Fibroblast of skin of right biceps (primary cell): ENCODE measurements at regions not wholly inside any gene's neighbourhood (a gene's known extent, or its start where the extent isn't known, plus 50 kb on each side); places are given as distances from the start of the nearest gene placed in this dataset.

Source experiments
- DNase-seq: peaks from one replicate; pipeline ENCODE4 v3.0.0-alpha.2; 2013

GRCh38 chr5:175236176-175236575 is 207.8 kb downstream of the DRD1 start:
- DNase-seq = no peak

DNA sequence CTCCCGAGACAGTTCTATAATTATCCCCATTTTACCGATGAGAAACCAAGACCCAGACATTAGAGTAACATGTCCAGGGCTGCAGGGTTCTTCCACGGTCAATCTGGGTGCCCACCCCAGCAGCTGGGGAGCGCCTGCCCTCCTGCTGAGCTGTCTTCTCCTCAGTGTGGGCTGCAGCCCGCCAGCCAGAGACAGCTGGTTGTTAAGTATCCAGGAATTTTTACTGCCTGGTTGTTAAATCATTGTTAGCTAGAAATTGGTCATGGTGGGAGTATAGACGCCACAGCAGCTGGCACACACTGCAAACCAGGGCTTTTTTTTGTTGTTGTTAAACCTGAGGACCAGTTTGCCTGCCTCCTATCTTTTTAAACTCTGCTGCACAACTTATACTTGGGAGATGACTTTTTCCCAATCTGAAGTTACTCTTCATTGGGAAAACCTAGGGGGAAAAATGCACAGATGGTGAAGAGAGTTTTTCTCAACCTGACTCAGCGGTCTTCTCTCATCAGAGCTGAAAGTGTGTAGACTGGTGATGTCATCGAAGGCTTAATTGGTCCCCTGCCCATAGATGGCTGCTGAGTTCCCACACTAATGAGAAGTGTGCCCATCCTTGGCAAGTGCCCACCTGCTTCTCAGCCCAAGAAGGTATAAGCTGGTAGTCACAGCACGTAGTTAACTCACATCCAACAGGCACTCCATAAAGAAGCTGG is 208.6 kb downstream of the DRD1 start:
- DNase-seq = peak; percentile 11

- DNase-seq = no peak
Observed at GRCh38 chr5:175230299-175230698, 213.7 kb downstream of the DRD1 start.

GRCh38 chr5:175226506-175226905 is 217.5 kb downstream of the DRD1 start:
- no peak for DNase-seq

DNA sequence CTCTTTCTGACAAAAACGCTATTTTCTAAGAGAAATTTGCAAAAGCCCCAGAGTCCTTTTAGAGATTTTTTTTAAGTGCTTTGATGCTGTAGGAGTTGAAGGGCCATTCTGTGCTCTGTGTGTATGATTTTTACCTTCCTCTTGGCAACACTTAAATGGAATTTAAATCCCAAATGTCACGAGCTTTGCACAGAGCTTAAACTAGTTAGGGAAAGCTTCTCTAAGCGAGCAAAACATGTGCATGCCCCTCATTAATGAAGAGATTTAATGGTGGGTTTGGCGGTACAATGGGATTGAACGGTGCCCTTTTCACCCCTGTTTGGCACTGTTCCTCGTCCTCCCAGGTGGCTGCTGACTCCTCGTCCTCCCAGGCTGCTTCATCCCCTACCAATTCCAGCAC is 220.7 kb downstream of the DRD1 start:
- DNase-seq = no peak

- DNase-seq = no peak
Observed at GRCh38 chr5:175222621-175223020, 221.4 kb downstream of the DRD1 start.

GRCh38 chr5:175220549-175220948 is 223.4 kb downstream of the DRD1 start:
- DNase-seq = no peak

GRCh38 chr5:175219366-175219765 is 224.6 kb downstream of the DRD1 start:
- peak; percentile 12 for DNase-seq

DNA sequence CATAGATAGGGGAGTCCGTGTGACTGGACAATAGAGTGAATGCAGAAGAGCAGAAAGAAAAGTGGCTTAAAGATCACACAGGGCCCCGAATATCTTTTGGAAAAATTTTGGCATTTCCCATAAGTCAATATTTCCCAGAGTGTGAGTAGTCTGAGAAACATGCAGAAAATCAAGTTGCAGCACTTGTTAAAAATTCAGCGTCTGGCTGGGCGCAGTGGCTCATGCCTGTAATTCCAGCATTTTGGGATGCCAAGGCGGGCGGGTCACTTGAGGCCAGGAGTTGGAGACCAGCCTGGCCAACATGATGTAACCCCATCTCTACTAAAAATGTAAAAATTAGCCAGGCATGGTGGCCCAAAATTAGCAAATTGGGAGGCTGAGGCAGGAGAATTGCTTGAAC is 227.0 kb downstream of the DRD1 start:
- peak; percentile 61 for DNase-seq

DNA sequence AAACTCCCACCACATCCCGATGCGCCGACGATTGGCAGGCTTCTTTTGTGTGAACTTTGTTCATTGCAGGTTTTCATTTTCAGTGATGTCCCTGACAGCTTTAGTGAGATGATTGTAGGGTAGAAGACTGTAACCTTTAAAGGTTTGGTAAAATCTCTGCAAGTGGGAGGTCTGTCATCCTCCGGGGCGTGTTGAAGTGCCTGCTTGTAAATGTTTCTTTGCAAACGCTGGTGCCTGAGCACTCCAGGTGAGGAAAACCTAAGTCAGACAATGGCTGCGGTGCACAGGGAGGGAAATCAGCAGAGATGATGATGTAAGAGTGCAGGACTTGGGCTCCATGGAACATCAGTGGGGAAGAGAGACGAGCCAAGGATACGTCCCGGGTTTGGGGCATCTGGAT is 228.1 kb downstream of the DRD1 start:
- DNase-seq = no peak

GRCh38 chr5:175214152-175214551 is 229.8 kb downstream of the DRD1 start:
- peak; percentile 88 for DNase-seq

- no peak for DNase-seq
Observed at GRCh38 chr5:175211956-175212756, 231.8 kb downstream of the DRD1 start.

DNA sequence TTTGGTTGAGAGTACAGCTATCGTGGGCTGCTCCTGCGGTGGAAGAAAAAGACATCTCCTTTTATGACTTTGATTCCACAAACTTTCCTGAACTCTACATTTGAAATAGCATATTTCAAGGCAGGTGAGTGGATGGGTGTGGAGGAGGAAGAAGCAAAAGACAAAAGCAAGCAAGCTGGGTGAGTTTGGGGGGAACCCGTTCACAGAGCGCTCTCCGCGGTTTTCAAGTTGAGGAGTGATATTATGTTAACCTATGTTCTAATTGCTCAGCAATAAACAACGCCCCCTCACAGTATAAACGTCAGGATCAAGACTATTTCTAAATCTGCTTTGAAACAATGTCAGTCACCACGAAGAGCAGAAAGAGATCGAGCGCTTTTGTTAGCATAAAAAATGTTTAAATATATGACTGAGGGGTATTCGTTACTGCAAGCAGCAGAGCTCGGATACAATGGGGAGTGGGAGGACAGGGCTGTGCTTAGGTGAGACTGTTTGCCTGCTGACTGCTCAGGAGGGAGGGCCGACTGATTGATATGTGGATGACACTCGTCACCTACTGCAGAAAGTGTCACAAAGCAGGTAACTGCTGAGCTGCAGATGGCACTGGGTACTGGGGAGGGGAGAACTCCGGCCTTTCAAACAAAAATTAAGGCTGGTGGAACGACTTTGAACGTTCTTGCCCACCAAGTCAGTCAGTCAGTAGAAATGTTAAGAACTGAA is 236.5 kb downstream of the DRD1 start:
- no peak for DNase-seq

DNA sequence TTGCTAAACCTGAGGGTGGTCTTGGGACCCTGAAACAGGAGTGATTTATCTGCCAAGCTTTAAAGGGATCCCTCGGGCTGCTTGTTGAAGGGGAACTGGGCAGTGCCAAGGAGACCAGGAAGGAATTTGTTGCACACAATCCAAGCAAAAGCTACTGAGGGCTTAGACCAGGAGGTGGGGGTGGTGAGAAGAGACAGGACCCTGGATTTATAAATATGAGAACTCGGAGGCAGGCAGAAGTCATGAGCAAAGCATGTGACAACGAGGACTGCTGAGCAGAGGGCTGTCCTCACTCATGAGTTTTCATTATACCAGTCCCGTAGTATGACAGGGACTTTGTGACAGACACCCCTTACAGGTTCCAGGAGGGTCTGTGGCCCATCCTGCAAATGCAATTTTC is 237.3 kb downstream of the DRD1 start:
- no peak for DNase-seq

DNA sequence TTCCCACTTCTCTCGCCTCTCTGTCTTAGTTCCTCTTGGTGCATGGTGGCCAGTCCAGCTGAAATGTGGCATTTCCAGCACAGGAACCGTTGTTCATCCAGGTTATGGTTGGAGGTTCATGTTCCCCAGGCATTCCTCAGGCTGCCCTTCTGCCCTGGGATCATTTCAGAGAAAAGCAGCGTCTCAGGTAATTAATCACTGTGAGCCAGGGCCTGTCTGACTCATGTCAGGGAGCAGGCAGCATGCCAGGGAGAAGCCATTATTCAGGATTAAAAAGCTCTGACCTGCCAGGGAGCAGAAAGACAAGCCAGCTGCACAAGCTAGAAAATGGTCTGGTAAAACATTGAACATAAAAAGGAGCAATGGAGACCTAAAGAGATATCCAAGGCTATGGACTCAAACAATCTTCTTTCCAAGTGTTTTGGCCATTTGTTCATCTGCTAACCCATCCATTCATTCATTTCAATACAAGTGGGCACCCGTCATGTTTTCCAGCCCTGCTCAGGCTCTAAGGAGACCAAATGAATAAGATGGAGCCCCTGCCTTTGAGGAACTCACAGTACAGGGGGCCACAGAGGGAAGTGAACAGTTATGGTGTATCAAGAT is 241.4 kb downstream of the DRD1 start:
- DNase-seq = peak; percentile 73

DNA sequence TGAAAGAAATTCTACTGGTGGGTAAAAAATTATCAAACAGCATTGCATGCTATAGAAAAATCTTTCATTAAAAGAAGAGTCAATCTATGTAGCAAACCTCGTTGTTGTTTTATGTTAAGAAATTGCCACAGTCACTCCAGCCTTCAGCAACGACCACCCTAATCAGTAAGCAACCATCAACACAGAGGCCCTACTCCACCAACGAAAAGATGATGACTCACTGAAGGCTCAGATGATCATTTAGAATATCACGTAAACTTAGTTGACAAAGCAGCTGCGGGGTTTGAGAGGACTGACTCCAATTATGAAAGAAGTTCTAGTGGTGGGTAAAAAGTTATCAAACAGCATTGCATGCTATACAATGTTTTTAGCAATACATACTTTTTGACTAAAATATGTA is 242.6 kb downstream of the DRD1 start:
- DNase-seq = peak; percentile 14

GRCh38 chr5:175195698-175196656 is 248.0 kb downstream of the DRD1 start:
- DNase-seq = peak; percentile 53

GRCh38 chr5:175181331-175181730 is 262.7 kb downstream of the DRD1 start:
- no peak for DNase-seq

- DNase-seq = no peak
Observed at GRCh38 chr5:175170899-175171298, 273.1 kb downstream of the DRD1 start.

GRCh38 chr5:175168882-175169507 is 275.0 kb downstream of the DRD1 start:
- DNase-seq = no peak

DNA sequence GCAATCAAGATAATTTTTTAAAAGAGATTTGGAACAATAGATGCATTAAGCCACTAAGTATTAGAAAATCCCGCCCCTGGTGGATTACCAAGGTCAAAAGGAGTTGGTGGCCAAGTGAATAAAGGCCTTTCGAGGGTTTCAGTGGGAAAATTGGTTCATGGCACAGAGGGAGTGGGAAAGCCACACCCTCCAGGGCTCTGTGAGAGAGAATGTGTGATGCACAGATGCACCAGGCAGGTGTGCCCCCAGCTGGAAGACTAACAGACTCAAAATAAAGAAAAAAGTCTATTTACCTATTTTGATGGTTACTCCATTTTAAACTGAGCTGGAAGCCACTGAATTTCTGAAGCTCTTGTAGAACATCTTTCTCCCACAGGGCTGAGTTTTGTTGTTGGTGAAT is 278.0 kb downstream of the DRD1 start:
- no peak for DNase-seq
